C4-2B (cell line): ENCODE measurements at regions not wholly inside any gene's neighbourhood (a gene's known extent, or its start where the extent isn't known, plus 50 kb on each side); places are given as distances from the start of the nearest gene placed in this dataset.

Experiments used
- H3K27ac ChIP-seq: fragments of 450-650 bp; 2 replicates; pipeline ENCODE4 v1.5.1; 2017
- CTCF ChIP-seq: fragments of 450-650 bp; conservative IDR thresholded peaks from 2 replicates; pipeline ENCODE4 v1.5.1; 2017; ENCODE audit warnings: mild to moderate bottlenecking
- ZFX ChIP-seq: fragments of 450-650 bp; IDR thresholded peaks from 2 replicates; pipeline ENCODE4 v1.6.1; 2017

- TF ChIP-seq CTCF (no peak), ZFX (no peak)
- H3K27ac ChIP-seq: no peak overlapping the region
Observed at GRCh38 chr6:169344750-169345065, 91.1 kb upstream of the THBS2 start.

- no peak overlapping the region for H3K27ac ChIP-seq
- TF ChIP-seq ZFX (no peak), CTCF (no peak)
Observed at GRCh38 chr6:169343886-169344749, 90.5 kb upstream of the THBS2 start.

- TF ChIP-seq CTCF (no peak), ZFX (no peak)
- no peak overlapping the region for H3K27ac ChIP-seq
Observed at GRCh38 chr6:169342710-169343109, 89.1 kb upstream of the THBS2 start.

GRCh38 chr6:169341706-169342105 lies 88.1 kb upstream of the THBS2 start:
- no peak for TF ChIP-seq CTCF
- no peak overlapping the region for H3K27ac ChIP-seq

- H3K27ac ChIP-seq: no peak overlapping the region
Observed at GRCh38 chr6:169341065-169341464, 87.4 kb upstream of the THBS2 start.

GRCh38 chr6:169340395-169340794 lies 86.7 kb upstream of the THBS2 start:
- H3K27ac ChIP-seq: no peak overlapping the region
- TF ChIP-seq CTCF (no peak), ZFX (no peak)

More at GRCh38 chr6:169341065-169341464, 87.4 kb upstream of the THBS2 start:
- no peak for TF ChIP-seq CTCF
- TF ChIP-seq ZFX: no peak

- no peak overlapping the region for H3K27ac ChIP-seq
- TF ChIP-seq ZFX (no peak), CTCF (no peak)
Observed at GRCh38 chr6:169339731-169340309, 86.2 kb upstream of the THBS2 start.
